ENCODE measurements at regions not wholly inside any gene's neighbourhood (a gene's known extent, or its start where the extent isn't known, plus 50 kb on each side); places are given as distances from the start of the nearest gene placed in this dataset.

- ChIA-PET POLR2A (no interaction called here), CTCF (no interaction called here)
- no peak overlapping the region for H3K4me3 ChIP-seq (ENCODE audit: low read depth in 2 of 2, low read length in 1 of 2)
- H3F3A ChIP-seq (replicated peaks; ENCODE audit: insufficient read depth) = no peaks in the 10 kb centered on the region
- no peaks in the 10 kb centered on the region for H4K20me1 ChIP-seq (ENCODE audit: insufficient read depth)
- no peak overlapping the region for H3K4me2 ChIP-seq
- no peaks in the 10 kb centered on the region for H3K79me2 ChIP-seq (ENCODE audit: insufficient read depth)
- no peak overlapping the region for H3K9ac ChIP-seq
- H2AFZ ChIP-seq (ENCODE audit: low read depth) = no peak overlapping the region
- 0% methylated on average over 1 of the region's 1 CpG for WGBS (ENCODE audit: low lambda C conversion rate)
- H3K9me2 ChIP-seq = no peaks in the 10 kb centered on the region
- H3K27me3 ChIP-seq (ENCODE audit: insufficient read depth) = no peaks in the 10 kb centered on the region
- no peaks in the 10 kb centered on the region for H3K9me3 ChIP-seq
- no peak for DNase-seq
- no peak for TF ChIP-seq CHD2 (IDR thresholded peaks at IDR 0.05; ENCODE audit: low read length, partially characterized antibody)
- no peak for TF ChIP-seq TEAD4 (IDR thresholded peaks at IDR 0.05; ENCODE audit: borderline replicate concordance, insufficient read depth)
- no peak for TF ChIP-seq MXI1 (IDR thresholded peaks at IDR 0.05; ENCODE audit: low read depth, low read length)
- no peak for TF ChIP-seq RAD21 (IDR thresholded peaks at IDR 0.05; ENCODE audit: low read length)
- TF ChIP-seq, protein P1, sequence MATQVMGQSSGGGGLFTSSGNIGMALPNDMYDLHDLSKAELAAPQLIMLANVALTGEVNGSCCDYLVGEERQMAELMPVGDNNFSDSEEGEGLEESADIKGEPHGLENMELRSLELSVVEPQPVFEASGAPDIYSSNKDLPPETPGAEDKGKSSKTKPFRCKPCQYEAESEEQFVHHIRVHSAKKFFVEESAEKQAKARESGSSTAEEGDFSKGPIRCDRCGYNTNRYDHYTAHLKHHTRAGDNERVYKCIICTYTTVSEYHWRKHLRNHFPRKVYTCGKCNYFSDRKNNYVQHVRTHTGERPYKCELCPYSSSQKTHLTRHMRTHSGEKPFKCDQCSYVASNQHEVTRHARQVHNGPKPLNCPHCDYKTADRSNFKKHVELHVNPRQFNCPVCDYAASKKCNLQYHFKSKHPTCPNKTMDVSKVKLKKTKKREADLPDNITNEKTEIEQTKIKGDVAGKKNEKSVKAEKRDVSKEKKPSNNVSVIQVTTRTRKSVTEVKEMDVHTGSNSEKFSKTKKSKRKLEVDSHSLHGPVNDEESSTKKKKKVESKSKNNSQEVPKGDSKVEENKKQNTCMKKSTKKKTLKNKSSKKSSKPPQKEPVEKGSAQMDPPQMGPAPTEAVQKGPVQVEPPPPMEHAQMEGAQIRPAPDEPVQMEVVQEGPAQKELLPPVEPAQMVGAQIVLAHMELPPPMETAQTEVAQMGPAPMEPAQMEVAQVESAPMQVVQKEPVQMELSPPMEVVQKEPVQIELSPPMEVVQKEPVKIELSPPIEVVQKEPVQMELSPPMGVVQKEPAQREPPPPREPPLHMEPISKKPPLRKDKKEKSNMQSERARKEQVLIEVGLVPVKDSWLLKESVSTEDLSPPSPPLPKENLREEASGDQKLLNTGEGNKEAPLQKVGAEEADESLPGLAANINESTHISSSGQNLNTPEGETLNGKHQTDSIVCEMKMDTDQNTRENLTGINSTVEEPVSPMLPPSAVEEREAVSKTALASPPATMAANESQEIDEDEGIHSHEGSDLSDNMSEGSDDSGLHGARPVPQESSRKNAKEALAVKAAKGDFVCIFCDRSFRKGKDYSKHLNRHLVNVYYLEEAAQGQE (IDR thresholded peaks at IDR 0.05; ENCODE audit: low read depth, low read length) = no peak
- no peak for TF ChIP-seq JUND (IDR thresholded peaks at IDR 0.05)
- TF ChIP-seq, protein P2, sequence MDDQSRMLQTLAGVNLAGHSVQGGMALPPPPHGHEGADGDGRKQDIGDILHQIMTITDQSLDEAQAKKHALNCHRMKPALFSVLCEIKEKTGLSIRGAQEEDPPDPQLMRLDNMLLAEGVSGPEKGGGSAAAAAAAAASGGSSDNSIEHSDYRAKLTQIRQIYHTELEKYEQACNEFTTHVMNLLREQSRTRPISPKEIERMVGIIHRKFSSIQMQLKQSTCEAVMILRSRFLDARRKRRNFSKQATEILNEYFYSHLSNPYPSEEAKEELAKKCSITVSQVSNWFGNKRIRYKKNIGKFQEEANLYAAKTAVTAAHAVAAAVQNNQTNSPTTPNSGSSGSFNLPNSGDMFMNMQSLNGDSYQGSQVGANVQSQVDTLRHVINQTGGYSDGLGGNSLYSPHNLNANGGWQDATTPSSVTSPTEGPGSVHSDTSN (IDR thresholded peaks at IDR 0.05) = no peak
- TF ChIP-seq GATA2 (CRISPR knock-in tag; IDR thresholded peaks at IDR 0.05) = no peak
- TF ChIP-seq FOSL2 (IDR thresholded peaks at IDR 0.05; ENCODE audit: borderline replicate concordance, low read depth) = no peak
- no peak for TF ChIP-seq RFX5 (IDR thresholded peaks at IDR 0.05; ENCODE audit: low read length)
- TF ChIP-seq SMC3 (IDR thresholded peaks at IDR 0.05; ENCODE audit: low read depth, low read length) = no peak
- no peak for TF ChIP-seq POLR2AphosphoS5 (IDR thresholded peaks at IDR 0.05; ENCODE audit: low read depth, low read length)
- no peak for TF ChIP-seq MEF2A (IDR thresholded peaks at IDR 0.05; ENCODE audit: borderline replicate concordance, low read depth)
- no peak for TF ChIP-seq TAF1 (IDR thresholded peaks at IDR 0.05; ENCODE audit: borderline replicate concordance, low read depth, low read length)
- H3K36me3 ChIP-seq (replicated peaks in 1 of 2; ENCODE audit: control insufficient read depth in 1 of 2, insufficient read depth in 2 of 2, low read length in 1 of 2) = no peaks in the 10 kb centered on the region
- H3K4me1 ChIP-seq (ENCODE audit: control insufficient read depth in 1 of 2, insufficient read depth in 2 of 2, low read depth in 1 of 2, low read length in 1 of 2) = no peaks in the 10 kb centered on the region
- H3K27ac ChIP-seq (ENCODE audit: low read depth in 2 of 2, low read length in 1 of 2) = no peak overlapping the region
Observed at GRCh38 chr4:148495463-148495862, 53.2 kb upstream of the NR3C2 start.

Small RNAs in the stretch of these regions (small RNA-seq; reads per million reads assigned to genes)
- gene RNA5SP166 (0 reads per million in 7 experiments), gene RNU7-197P (0 reads per million in 7 experiments)

Measured in SK-N-SH (cell line).